ENCODE measurements at regions not wholly inside any gene's neighbourhood (a gene's known extent, or its start where the extent isn't known, plus 50 kb on each side); places are given as distances from the start of the nearest gene placed in this dataset.

GRCh38 chr12:3968523-3968922 is 95.3 kb upstream of the PARP11 start:
- TF ChIP-seq, protein P1, sequence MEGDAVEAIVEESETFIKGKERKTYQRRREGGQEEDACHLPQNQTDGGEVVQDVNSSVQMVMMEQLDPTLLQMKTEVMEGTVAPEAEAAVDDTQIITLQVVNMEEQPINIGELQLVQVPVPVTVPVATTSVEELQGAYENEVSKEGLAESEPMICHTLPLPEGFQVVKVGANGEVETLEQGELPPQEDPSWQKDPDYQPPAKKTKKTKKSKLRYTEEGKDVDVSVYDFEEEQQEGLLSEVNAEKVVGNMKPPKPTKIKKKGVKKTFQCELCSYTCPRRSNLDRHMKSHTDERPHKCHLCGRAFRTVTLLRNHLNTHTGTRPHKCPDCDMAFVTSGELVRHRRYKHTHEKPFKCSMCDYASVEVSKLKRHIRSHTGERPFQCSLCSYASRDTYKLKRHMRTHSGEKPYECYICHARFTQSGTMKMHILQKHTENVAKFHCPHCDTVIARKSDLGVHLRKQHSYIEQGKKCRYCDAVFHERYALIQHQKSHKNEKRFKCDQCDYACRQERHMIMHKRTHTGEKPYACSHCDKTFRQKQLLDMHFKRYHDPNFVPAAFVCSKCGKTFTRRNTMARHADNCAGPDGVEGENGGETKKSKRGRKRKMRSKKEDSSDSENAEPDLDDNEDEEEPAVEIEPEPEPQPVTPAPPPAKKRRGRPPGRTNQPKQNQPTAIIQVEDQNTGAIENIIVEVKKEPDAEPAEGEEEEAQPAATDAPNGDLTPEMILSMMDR (conservative IDR thresholded peaks at IDR 0.05 in 1 of 2, IDR thresholded peaks at IDR 0.05 in 1 of 2; ENCODE audit: extremely low read depth in 1 of 2, insufficient read depth in 1 of 2, low read depth in 1 of 2, low read length in 2 of 2) = no peak
- no peak for TF ChIP-seq EZH2 (IDR thresholded peaks at IDR 0.05; ENCODE audit: borderline replicate concordance, low read length)
